ENCODE measurements at regions not wholly inside any gene's neighbourhood (a gene's known extent, or its start where the extent isn't known, plus 50 kb on each side); places are given as distances from the start of the nearest gene placed in this dataset.
"Not testable (repeated sequence)": the region's sequence is repeated elsewhere in the genome, so short reads cannot be mapped to it uniquely, and the experiment has no call there.

DNA sequence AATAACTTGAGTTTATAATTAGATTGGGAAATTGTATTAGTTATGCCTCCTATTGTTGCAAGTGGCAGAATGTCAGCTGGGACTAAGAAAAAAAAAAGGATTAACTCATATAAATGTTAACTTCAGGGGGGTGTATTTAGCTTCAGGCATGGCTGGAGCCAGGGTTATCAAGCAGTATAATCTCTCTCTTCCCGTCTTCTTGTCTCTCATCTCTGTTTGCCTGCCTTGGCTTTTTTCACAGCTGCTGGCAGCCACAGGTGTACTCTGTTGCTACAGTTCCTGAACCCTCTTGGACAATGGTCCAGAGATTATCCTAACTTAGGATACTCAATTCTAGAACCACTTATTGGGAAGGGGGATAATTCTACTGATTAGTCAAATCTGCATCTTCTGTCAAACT is 370.7 kb upstream of the MEX3C start:
- FAIRE-seq (no peak), DNase-seq (ENCODE audit: insufficient read length, low spot score) (no peak)

DNA sequence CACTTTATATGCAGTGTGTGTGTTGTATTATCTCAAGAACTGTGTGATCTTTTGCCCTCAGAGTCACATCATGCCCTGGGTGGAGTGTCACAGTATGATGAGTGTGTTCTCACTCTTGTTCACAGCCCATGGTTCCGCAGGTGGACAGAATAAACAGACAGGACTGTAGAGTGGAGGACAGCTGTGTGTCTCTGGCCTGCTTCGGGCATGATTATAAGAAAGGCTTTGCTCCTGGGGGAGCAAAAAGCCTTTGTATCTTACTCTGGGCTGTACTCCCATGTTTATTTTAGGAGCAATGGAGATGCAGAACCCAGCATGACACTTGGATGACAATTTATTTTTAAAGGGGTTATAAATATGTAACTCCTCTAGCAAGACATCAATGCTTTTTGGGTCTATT is 371.7 kb upstream of the MEX3C start:
- TF ChIP-seq, protein P1, sequence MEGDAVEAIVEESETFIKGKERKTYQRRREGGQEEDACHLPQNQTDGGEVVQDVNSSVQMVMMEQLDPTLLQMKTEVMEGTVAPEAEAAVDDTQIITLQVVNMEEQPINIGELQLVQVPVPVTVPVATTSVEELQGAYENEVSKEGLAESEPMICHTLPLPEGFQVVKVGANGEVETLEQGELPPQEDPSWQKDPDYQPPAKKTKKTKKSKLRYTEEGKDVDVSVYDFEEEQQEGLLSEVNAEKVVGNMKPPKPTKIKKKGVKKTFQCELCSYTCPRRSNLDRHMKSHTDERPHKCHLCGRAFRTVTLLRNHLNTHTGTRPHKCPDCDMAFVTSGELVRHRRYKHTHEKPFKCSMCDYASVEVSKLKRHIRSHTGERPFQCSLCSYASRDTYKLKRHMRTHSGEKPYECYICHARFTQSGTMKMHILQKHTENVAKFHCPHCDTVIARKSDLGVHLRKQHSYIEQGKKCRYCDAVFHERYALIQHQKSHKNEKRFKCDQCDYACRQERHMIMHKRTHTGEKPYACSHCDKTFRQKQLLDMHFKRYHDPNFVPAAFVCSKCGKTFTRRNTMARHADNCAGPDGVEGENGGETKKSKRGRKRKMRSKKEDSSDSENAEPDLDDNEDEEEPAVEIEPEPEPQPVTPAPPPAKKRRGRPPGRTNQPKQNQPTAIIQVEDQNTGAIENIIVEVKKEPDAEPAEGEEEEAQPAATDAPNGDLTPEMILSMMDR (IDR thresholded peaks at IDR 0.05; ENCODE audit: insufficient read depth, missing control alignments): no peak
- FAIRE-seq (no peak), DNase-seq (ENCODE audit: insufficient read length, low spot score) (no peak)

More for the DNA sequence above, 370.7 kb upstream of the MEX3C start:
- TF ChIP-seq, protein P1 (IDR thresholded peaks at IDR 0.05; ENCODE audit: insufficient read depth, missing control alignments): no peak

DNA sequence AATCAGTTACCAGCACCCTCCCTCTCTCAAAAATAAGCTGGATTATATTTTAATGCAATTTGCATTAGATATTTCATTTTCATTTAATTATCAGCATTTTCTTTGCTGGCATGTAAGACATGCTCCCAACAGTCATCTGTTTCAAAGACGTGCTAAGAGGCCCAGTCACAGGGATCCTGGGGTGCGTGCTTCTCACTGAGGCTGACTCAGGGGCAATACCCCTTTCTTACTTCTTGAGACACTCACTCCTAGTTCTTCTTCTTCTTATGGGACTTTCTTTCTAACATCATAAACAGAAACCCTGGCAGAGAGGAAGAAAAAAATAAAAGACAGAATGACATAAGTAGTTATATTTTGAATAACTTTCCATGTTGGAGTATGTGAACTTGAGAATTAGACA is 372.1 kb upstream of the MEX3C start:
- DNase-seq (ENCODE audit: insufficient read length, low spot score) (no peak), FAIRE-seq (no peak)
- TF ChIP-seq, protein P1 (IDR thresholded peaks at IDR 0.05; ENCODE audit: insufficient read depth, missing control alignments): no peak

DNA sequence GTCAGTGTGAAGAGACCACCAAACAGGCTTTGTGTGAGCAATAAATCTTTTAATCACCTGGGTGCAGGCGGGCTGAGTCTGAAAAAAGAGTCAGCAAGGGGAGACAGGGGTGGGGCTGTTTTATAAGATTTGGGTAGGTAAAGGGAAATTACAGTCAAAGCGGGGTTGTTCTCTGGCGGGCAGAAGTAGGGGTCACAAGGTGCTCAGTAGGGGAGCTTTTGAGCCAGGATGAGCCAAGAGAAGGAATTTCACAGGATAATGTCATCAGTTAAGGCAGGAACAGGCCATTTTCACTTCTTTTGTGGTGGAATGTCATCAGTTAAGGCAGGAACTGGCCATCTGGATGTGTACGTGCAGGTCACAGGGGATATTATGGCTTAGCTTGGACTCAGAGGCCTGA is 372.6 kb upstream of the MEX3C start:
- not testable (repeated sequence) for DNase-seq (ENCODE audit: insufficient read length, low spot score); FAIRE-seq

DNA sequence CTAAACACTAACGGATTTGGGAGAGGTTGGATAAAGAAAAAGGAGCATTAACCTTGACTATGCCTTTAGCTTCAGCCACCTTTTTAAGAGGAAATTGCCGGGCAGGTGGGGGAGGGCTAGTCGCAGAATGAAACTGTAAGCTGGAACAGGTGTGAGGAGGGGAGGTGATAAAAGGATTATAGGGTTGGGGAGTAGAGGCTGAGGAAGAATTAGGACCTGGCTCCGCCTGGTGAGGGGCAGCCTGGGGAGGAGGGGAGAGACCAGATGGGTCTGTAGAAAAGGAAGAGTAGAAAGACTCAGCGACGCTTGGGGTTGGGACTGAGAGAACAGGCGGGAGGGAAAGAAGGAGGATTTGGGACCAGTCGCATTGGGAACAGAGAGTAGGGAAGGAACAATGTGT is 376.4 kb upstream of the MEX3C start:
- DNase-seq (ENCODE audit: insufficient read length, low spot score); FAIRE-seq: not testable (repeated sequence)

DNA sequence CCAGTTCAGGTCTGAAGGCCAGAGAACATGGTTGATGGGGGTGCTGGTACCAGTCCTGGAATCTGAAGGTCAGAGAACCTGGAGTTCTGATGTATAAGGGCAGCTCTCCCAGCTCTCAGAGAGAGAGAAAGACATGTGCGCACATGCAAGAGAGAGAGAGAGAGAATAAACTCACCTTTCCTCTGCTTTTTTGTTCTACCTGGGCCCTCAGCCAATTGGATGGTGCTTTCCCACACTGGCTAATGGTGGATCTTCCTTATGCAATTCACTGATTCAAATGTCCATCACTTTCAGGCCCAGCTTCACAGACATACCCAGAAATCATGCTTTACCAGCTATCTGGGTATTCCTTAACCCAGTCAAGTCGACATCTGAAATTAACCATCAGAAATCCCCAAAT is 377.7 kb upstream of the MEX3C start:
- TF ChIP-seq, protein P1 (IDR thresholded peaks at IDR 0.05; ENCODE audit: insufficient read depth, missing control alignments): no peak
- DNase-seq (ENCODE audit: insufficient read length, low spot score): no peak
- no peak for FAIRE-seq

DNA sequence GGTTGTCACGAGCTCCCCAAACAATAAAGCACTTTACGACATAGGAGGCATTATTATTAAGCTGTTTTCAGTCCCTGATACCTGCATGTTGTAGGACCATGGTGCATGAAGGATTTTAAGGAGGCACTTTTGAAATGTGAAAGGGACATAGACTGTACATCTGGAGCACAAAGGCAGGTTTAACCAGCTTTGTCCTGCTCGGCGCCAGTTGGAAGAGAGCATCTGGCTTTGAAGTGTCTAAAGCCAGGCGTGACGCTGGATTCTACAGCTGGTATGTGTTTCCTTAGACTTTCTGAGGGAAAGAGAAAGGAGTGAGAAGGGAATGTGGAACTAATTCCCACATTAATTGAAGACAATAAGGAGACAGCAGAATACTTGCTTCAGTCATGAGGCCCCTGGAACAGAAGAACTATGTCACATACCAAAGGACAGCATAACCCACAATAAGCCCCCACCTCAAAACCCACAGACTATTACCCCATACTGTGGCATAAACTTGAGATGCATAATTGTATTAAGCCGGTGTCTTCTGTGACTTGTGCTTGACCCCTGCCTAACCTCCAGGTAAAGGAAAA is 381.0 kb upstream of the MEX3C start:
- FAIRE-seq (no peak), DNase-seq (ENCODE audit: insufficient read length, low spot score) (no peak)
- TF ChIP-seq, protein P1 (IDR thresholded peaks at IDR 0.05; ENCODE audit: insufficient read depth, missing control alignments): no peak

DNA sequence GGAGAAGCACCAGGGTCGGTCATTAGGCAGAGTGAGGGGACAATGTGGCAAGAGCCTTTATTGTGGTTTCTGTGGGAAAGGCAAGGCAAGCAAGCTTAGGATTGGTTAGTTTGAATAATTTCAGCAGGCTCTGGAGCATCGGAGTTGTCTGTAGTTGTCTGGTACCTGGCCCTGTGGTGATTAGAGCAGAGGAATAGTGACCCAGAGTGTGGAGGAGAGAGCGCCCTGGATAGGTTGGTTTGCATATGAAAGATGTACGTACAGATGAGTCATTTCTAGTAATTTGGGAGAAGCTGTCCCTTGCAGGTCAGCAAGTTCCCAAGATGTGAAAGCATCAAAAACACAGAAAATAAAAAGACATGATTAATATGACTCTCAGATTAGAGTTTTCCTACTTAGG is 383.1 kb upstream of the MEX3C start:
- DNase-seq (ENCODE audit: insufficient read length, low spot score) (no peak), FAIRE-seq (no peak)
- TF ChIP-seq, protein P1 (IDR thresholded peaks at IDR 0.05; ENCODE audit: insufficient read depth, missing control alignments): no peak

All from D721Med (cell line).